Suppressor macrophage treated with lipopolysaccharide for 1 hour (primary cell): ENCODE measurements at regions not wholly inside any gene's neighbourhood (a gene's known extent, or its start where the extent isn't known, plus 50 kb on each side); places are given as distances from the start of the nearest gene placed in this dataset.
A peak's percentile ranks its signal among the peaks of the same experiment; 100 is the strongest.
"Not testable (repeated sequence)": the region's sequence is repeated elsewhere in the genome, so short reads cannot be mapped to it uniquely, and the experiment has no call there.

Source experiments
- DNase-seq, 3 donors: peaks; one replicate each; pipeline ENCODE4 v3.0.0-alpha.2; 2020 to 2022

- DNase-seq: no peak
Measured at GRCh38 chr13:111479412-111479811, 159.0 kb downstream of the TEX29 start.

GRCh38 chr13:111480503-111480902 lies 160.1 kb downstream of the TEX29 start:
- peak in 1 of 3 donors; percentile 4 for DNase-seq

GRCh38 chr13:111480976-111481375 lies 160.5 kb downstream of the TEX29 start:
- peak in 1 of 3 donors; percentile 12 for DNase-seq

GRCh38 chr13:111482126-111482525 lies 161.7 kb downstream of the TEX29 start:
- no peak for DNase-seq

GRCh38 chr13:111482806-111483620 lies 162.6 kb downstream of the TEX29 start:
- DNase-seq: no peak

GRCh38 chr13:111483621-111483987 lies 163.2 kb downstream of the TEX29 start:
- DNase-seq: no peak

- no peak for DNase-seq
Measured at GRCh38 chr13:111484141-111484925, 163.9 kb downstream of the TEX29 start.

GRCh38 chr13:111484959-111485358 lies 164.5 kb downstream of the TEX29 start:
- no peak for DNase-seq

- no peak for DNase-seq
Measured at GRCh38 chr13:111485491-111486250, 165.2 kb downstream of the TEX29 start.

- no peak for DNase-seq
Measured at GRCh38 chr13:111486331-111486730, 165.9 kb downstream of the TEX29 start.

GRCh38 chr13:111486801-111487200 lies 166.4 kb downstream of the TEX29 start:
- DNase-seq: no peak

- DNase-seq: no peak
Measured at GRCh38 chr13:111488486-111489132, 168.2 kb downstream of the TEX29 start.

GRCh38 chr13:111489301-111489700 lies 168.9 kb downstream of the TEX29 start:
- DNase-seq: no peak

- DNase-seq: no peak
Measured at GRCh38 chr13:111490611-111491010, 170.2 kb downstream of the TEX29 start.

- no peak for DNase-seq
Measured at GRCh38 chr13:111491021-111491420, 170.6 kb downstream of the TEX29 start.

- DNase-seq: no peak
Measured at GRCh38 chr13:111491659-111492058, 171.2 kb downstream of the TEX29 start.

- DNase-seq: no peak
Measured at GRCh38 chr13:111492341-111492950, 172.0 kb downstream of the TEX29 start.

- no peak for DNase-seq
Measured at GRCh38 chr13:111492958-111493357, 172.5 kb downstream of the TEX29 start.

- no peak for DNase-seq
Measured at GRCh38 chr13:111493468-111493867, 173.0 kb downstream of the TEX29 start.

GRCh38 chr13:111494641-111495040 lies 174.2 kb downstream of the TEX29 start:
- no peak for DNase-seq

- DNase-seq: not testable (repeated sequence)
Measured at GRCh38 chr13:111501596-111502535, 181.4 kb downstream of the TEX29 start.
